Panc1 (cell line): ENCODE measurements at regions not wholly inside any gene's neighbourhood (a gene's known extent, or its start where the extent isn't known, plus 50 kb on each side); places are given as distances from the start of the nearest gene placed in this dataset.
"Not testable (repeated sequence)": the region's sequence is repeated elsewhere in the genome, so short reads cannot be mapped to it uniquely, and the experiment has no call there.

Experiments
- ATAC-seq: fragments of 200-7000 bp; cut with Tn5 transposase; 2 replicates; pipeline ENCODE4 v1.9.1; 2020; ENCODE audit warnings: mild to moderate bottlenecking, moderate library complexity
- BruUV-seq: library from RNA; stranded (reverse); fragments of 400-500 nt; replicated peaks from 2 replicates; lab custom pipeline; 2021; lab: Mats Ljungman, UMichigan
- CTCF ChIA-PET: fragments of 300-600 bp; sonication (Branson Sonifier 250); formaldehyde crosslinking; loops from one replicate; lab custom pipeline; 2022; ENCODE audit warnings: antibody characterized with exemption; lab: Charles Lee
- POLR2A ChIA-PET: fragments of 300-600 bp; sonication (Branson Sonifier 250); formaldehyde crosslinking; loops from one replicate; lab custom pipeline; 2022; ENCODE audit warnings: antibody characterized with exemption; lab: Charles Lee
- DNase-seq: peaks from one replicate; pipeline ENCODE4 v3.0.0-alpha.2; 2010; ENCODE audit warnings: low read depth, low spot score
- H3K27ac ChIP-seq: 2 replicates; pipeline ENCODE4 v1.5.1; 2011; ENCODE audit warnings: mild to moderate bottlenecking, low read length, inconsistent platforms
- H3K27me3 ChIP-seq: fragments of 200-500 bp; sonication (Bioruptor generic); 2 replicates; pipeline ENCODE4 v1.6.0; 2014; ENCODE audit warnings: low read length, inconsistent platforms; ENCODE audit not compliant: control insufficient read depth, insufficient read depth
- H3K36me3 ChIP-seq: fragments of 200-500 bp; sonication (Bioruptor generic); 2 replicates; pipeline ENCODE4 v1.5.1; 2014; ENCODE audit warnings: inconsistent platforms, mild to moderate bottlenecking, low read length, moderate library complexity; ENCODE audit not compliant: control insufficient read depth, insufficient read depth
- H3K4me1 ChIP-seq: 2 replicates; pipeline ENCODE4 v1.5.1; 2011; ENCODE audit warnings: inconsistent platforms, mild to moderate bottlenecking, low read length, moderate library complexity; ENCODE audit not compliant: control insufficient read depth, insufficient read depth
- H3K4me3 ChIP-seq, 2 experiments: 2 replicates each; pipeline ENCODE4 v1.5.1; 2011 to 2012; ENCODE audit warnings: low read depth in 2 of 2, low read length in 2 of 2, mild to moderate bottlenecking in 2 of 2, inconsistent platforms in 1 of 2, moderate library complexity in 1 of 2
- H3K9me3 ChIP-seq: fragments of 200-500 bp; sonication (Bioruptor generic); 2 replicates; pipeline ENCODE4 v1.5.1; 2014; ENCODE audit warnings: low read depth, mild to moderate bottlenecking, inconsistent platforms, low read length, moderate library complexity; ENCODE audit not compliant: control insufficient read depth, insufficient read depth
- POLR2AphosphoS5 ChIP-seq: IDR thresholded peaks from 2 replicates; pipeline ENCODE4 v1.6.1; 2012; ENCODE audit warnings: mild to moderate bottlenecking, low read depth, low read length, moderate library complexity
- SIN3A ChIP-seq: IDR thresholded peaks from 2 replicates; pipeline ENCODE4 v1.6.1; 2012; ENCODE audit warnings: low read depth, mild to moderate bottlenecking, low read length, moderate library complexity, borderline replicate concordance; ENCODE audit not compliant: insufficient read depth
- TCF7L2 ChIP-seq: IDR thresholded peaks from 2 replicates; pipeline ENCODE4 v1.6.1; 2011; ENCODE audit warnings: mild to moderate bottlenecking, low read depth, low read length, inconsistent platforms
- in situ Hi-C: cut with HindIII; loops from 2 replicates; pipeline ENCODE4 v1.10.0; 2016; ENCODE audit warnings: low sequenced_read_pairs, low pct_unique_long_range_greater_than_20kb
- intact Hi-C: fragments of 100-400 bp; cut with micrococcal nuclease; formaldehyde crosslinking; loops from one replicate; pipeline ENCODE4 v1.10.0; 2022; ENCODE audit not compliant: unreplicated experiment
- TF ChIP-seq, protein P1 (sequence below), 2 experiments: IDR thresholded peaks; 2 replicates each; pipeline ENCODE4 v1.6.1; 2011 to 2012; ENCODE audit warnings: low read depth in 2 of 2, control low read depth in 1 of 2, low read length in 1 of 2, mild to moderate bottlenecking in 1 of 2, moderate library complexity in 1 of 2; ENCODE audit not compliant: insufficient read depth in 1 of 2
- TF ChIP-seq, protein P2 (sequence below): fragments of 450-650 bp; IDR thresholded peaks from 2 replicates; pipeline ENCODE4 v1.5.1; 2017; ENCODE audit warnings: mild to moderate bottlenecking

DNA sequence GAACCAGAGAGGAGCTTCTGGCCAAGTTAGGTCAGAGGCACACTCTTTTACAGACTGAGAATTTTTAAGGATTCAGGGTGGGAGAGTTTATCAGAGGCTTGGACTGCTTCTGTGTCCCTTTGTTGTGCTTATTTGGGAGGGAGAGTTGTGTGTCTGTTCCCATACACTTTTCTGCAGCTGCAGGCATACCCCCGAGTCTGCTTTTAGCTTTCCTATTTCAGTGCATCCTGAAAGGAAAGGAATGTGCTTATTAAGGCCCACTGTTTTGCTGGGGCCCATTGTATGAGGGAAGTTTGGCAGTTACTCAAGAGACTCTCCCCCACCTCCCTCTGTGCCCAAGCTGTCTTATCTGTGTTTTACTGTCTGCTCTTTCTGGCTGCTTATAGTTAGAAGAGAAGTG, 257.4 kb upstream of the AADAT start:
- in situ Hi-C loops, POLR2A ChIA-PET, ATAC-seq, intact Hi-C loops, H3K4me3 ChIP-seq, BruUV-seq, H3K27ac ChIP-seq, H3K27me3 ChIP-seq, DNase-seq, H3K4me1 ChIP-seq, H3K36me3 ChIP-seq, H3K9me3 ChIP-seq: not testable (repeated sequence)
- CTCF ChIA-PET = interaction anchor here (0.9 kb wide), 1 partner anchor 57 kb away, joined by 3 read pairs; no protein-coding TSS in a partner anchor

DNA sequence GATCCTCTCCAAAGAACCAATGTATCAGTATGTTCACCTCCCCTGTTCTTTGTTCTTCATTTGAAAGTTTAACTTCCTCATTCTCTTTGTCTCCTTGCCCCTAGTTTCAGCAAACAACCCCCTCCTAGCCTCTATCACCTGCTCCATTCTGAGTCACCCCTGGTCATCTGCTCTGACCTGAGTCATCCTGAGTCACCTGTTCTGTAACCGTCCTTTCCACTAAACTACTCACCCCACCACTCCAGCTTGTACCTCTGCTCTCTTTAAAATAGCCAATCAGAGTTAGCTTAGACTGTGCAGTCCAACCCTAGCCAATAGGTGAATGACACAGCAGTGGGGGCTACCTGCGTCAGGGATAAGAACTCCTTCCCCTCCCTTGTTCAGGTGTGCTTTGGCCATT, 249.8 kb upstream of the AADAT start:
- ATAC-seq = no peak
- TF ChIP-seq, protein P1, sequence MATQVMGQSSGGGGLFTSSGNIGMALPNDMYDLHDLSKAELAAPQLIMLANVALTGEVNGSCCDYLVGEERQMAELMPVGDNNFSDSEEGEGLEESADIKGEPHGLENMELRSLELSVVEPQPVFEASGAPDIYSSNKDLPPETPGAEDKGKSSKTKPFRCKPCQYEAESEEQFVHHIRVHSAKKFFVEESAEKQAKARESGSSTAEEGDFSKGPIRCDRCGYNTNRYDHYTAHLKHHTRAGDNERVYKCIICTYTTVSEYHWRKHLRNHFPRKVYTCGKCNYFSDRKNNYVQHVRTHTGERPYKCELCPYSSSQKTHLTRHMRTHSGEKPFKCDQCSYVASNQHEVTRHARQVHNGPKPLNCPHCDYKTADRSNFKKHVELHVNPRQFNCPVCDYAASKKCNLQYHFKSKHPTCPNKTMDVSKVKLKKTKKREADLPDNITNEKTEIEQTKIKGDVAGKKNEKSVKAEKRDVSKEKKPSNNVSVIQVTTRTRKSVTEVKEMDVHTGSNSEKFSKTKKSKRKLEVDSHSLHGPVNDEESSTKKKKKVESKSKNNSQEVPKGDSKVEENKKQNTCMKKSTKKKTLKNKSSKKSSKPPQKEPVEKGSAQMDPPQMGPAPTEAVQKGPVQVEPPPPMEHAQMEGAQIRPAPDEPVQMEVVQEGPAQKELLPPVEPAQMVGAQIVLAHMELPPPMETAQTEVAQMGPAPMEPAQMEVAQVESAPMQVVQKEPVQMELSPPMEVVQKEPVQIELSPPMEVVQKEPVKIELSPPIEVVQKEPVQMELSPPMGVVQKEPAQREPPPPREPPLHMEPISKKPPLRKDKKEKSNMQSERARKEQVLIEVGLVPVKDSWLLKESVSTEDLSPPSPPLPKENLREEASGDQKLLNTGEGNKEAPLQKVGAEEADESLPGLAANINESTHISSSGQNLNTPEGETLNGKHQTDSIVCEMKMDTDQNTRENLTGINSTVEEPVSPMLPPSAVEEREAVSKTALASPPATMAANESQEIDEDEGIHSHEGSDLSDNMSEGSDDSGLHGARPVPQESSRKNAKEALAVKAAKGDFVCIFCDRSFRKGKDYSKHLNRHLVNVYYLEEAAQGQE (IDR thresholded peaks at IDR 0.05; ENCODE audit: insufficient read depth in 1 of 2, low read depth in 2 of 2, low read length in 1 of 2) = no peak
- TF ChIP-seq SIN3A (no peak), POLR2AphosphoS5 (no peak), TCF7L2 (no peak)
- TF ChIP-seq, protein P2, sequence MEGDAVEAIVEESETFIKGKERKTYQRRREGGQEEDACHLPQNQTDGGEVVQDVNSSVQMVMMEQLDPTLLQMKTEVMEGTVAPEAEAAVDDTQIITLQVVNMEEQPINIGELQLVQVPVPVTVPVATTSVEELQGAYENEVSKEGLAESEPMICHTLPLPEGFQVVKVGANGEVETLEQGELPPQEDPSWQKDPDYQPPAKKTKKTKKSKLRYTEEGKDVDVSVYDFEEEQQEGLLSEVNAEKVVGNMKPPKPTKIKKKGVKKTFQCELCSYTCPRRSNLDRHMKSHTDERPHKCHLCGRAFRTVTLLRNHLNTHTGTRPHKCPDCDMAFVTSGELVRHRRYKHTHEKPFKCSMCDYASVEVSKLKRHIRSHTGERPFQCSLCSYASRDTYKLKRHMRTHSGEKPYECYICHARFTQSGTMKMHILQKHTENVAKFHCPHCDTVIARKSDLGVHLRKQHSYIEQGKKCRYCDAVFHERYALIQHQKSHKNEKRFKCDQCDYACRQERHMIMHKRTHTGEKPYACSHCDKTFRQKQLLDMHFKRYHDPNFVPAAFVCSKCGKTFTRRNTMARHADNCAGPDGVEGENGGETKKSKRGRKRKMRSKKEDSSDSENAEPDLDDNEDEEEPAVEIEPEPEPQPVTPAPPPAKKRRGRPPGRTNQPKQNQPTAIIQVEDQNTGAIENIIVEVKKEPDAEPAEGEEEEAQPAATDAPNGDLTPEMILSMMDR = no peak
- in situ Hi-C loops = no loop called here
- no peaks in the 10 kb centered on the region for H3K4me1 ChIP-seq
- no peaks in the 10 kb centered on the region for H3K36me3 ChIP-seq
- POLR2A ChIA-PET = no interaction called here
- DNase-seq = no peak
- 0 out of 2 replicates have a peak, but pooled peaks cover 2% of the 10 kb centered on the region for H3K9me3 ChIP-seq
- CTCF ChIA-PET = no interaction called here
- intact Hi-C loops = no loop called here
- H3K27me3 ChIP-seq = no peaks in the 10 kb centered on the region
- BruUV-seq = no TSS peak
- H3K27ac ChIP-seq = no peak overlapping the region
- no peak overlapping the region for H3K4me3 ChIP-seq

GRCh38 chr4:170336238-170336775, 246.6 kb upstream of the AADAT start:
- H3K9me3 ChIP-seq = 0 out of 2 replicates have a peak, but pooled peaks cover 2% of the 10 kb centered on the region
- DNase-seq = no peak
- BruUV-seq = no TSS peak
- intact Hi-C loops = no loop called here
- H3K4me3 ChIP-seq = no peak overlapping the region
- POLR2A ChIA-PET = no interaction called here
- H3K36me3 ChIP-seq = no peaks in the 10 kb centered on the region
- no peaks in the 10 kb centered on the region for H3K27me3 ChIP-seq
- no peaks in the 10 kb centered on the region for H3K4me1 ChIP-seq
- ATAC-seq = no peak
- TF ChIP-seq, protein P2 = no peak
- TF ChIP-seq SIN3A (no peak), TCF7L2 (no peak), POLR2AphosphoS5 (no peak)
- TF ChIP-seq, protein P1 (IDR thresholded peaks at IDR 0.05; ENCODE audit: insufficient read depth in 1 of 2, low read depth in 2 of 2, low read length in 1 of 2) = no peak
- in situ Hi-C loops = no loop called here
- CTCF ChIA-PET = no interaction called here
- H3K27ac ChIP-seq = no peak overlapping the region
